ENCODE measurements at regions not wholly inside any gene's neighbourhood (a gene's known extent, or its start where the extent isn't known, plus 50 kb on each side); places are given as distances from the start of the nearest gene placed in this dataset.

DNA sequence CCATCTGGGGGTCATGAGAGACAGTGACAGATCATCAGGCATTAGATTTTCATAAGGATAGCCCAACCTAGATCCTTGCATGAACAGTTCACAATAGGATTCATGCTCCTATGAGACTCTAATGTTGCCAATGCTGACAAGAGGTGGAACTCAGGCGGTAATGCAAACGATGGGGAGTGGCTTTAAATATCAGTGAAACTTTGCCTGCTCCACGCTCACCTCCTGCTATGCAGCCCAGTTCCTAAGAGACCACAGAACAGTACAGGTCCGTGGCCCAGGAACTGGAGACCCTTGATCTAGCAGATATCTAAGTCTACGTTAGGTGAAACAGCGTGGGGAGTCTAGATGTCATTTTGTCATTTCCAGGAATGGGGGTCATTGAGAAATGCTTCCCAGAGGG, 165.7 kb downstream of the OR13H1 start:
- no peaks in the 10 kb centered on the region for H3K9me3 Mint-ChIP-seq
- DNase-seq (ENCODE audit: extremely low spot score, unreplicated experiment) = no peak
- H3K36me3 Mint-ChIP-seq = no peaks in the 10 kb centered on the region
- TF ChIP-seq, protein P1, sequence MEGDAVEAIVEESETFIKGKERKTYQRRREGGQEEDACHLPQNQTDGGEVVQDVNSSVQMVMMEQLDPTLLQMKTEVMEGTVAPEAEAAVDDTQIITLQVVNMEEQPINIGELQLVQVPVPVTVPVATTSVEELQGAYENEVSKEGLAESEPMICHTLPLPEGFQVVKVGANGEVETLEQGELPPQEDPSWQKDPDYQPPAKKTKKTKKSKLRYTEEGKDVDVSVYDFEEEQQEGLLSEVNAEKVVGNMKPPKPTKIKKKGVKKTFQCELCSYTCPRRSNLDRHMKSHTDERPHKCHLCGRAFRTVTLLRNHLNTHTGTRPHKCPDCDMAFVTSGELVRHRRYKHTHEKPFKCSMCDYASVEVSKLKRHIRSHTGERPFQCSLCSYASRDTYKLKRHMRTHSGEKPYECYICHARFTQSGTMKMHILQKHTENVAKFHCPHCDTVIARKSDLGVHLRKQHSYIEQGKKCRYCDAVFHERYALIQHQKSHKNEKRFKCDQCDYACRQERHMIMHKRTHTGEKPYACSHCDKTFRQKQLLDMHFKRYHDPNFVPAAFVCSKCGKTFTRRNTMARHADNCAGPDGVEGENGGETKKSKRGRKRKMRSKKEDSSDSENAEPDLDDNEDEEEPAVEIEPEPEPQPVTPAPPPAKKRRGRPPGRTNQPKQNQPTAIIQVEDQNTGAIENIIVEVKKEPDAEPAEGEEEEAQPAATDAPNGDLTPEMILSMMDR (conservative IDR thresholded peaks at IDR 0.05) = no peak
- no peak overlapping the region for H3K4me3 Mint-ChIP-seq
- no peak overlapping the region for H3K27ac Mint-ChIP-seq
- no peaks in the 10 kb centered on the region for H3K4me1 Mint-ChIP-seq (ENCODE audit: unreplicated experiment)
- H3K27me3 Mint-ChIP-seq = no peaks in the 10 kb centered on the region

- no peak overlapping the region for H3K27ac Mint-ChIP-seq
- no peak for DNase-seq (ENCODE audit: extremely low spot score, unreplicated experiment)
- no peaks in the 10 kb centered on the region for H3K9me3 Mint-ChIP-seq
- no peaks in the 10 kb centered on the region for H3K36me3 Mint-ChIP-seq
- no peaks in the 10 kb centered on the region for H3K4me1 Mint-ChIP-seq (ENCODE audit: unreplicated experiment)
- H3K4me3 Mint-ChIP-seq = no peak overlapping the region
- TF ChIP-seq, protein P1 (conservative IDR thresholded peaks at IDR 0.05) = no peak
- no peaks in the 10 kb centered on the region for H3K27me3 Mint-ChIP-seq
Observed at GRCh38 chrX:131711478-131711867, 167.6 kb downstream of the OR13H1 start.

DNA sequence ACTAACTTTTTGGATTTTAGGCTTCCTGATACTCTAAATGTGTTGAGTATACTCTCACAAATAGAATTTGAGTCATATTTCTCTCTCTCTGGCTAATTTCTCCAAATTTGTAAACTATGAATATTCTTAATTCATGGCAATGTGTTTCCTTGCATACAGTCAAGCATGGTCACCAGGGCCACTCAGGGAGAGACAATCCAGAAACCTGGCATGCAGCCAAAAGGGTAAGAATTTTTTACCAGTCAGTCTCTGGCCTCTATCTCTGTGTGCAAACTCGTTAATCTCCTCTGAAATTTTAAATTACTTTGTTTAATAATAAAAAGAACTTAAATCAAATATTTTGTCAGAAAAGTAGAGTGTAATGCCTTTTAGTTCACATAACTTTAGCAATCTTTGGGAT, 179.8 kb downstream of the OR13H1 start:
- no peaks in the 10 kb centered on the region for H3K36me3 Mint-ChIP-seq
- no peak overlapping the region for H3K27ac Mint-ChIP-seq
- TF ChIP-seq, protein P1 (conservative IDR thresholded peaks at IDR 0.05) = no peak

DNA sequence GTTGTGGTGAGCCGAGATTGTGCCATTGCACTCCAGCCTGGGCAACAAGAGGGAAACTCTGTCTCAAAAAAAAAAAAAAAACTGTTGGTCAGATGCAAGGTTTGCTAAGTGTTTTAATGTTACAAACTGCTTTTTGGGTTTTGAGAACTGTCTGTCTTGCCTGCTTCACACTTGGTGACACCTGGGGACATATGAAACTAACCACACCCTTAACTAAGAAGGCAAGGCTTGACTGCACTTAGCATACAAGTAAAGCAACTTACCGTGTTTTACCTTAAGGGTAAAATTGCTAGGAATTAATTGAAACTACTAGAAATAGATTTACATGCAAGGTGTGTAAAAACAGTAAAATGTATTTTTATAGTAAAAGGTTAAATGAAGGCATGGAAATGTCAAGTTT, 180.4 kb downstream of the OR13H1 start:
- no peaks in the 10 kb centered on the region for H3K4me1 Mint-ChIP-seq (ENCODE audit: unreplicated experiment)
- no peak overlapping the region for H3K4me3 Mint-ChIP-seq
- no peaks in the 10 kb centered on the region for H3K36me3 Mint-ChIP-seq
- no peaks in the 10 kb centered on the region for H3K27me3 Mint-ChIP-seq
- peaks cover 5% of the 10 kb centered on the region for H3K9me3 Mint-ChIP-seq
- H3K27ac Mint-ChIP-seq = no peak overlapping the region
- TF ChIP-seq, protein P1 (conservative IDR thresholded peaks at IDR 0.05) = no peak
- no peak for DNase-seq (ENCODE audit: extremely low spot score, unreplicated experiment)

More for the DNA sequence above, 179.8 kb downstream of the OR13H1 start:
- H3K4me1 Mint-ChIP-seq (ENCODE audit: unreplicated experiment) = no peaks in the 10 kb centered on the region
- H3K4me3 Mint-ChIP-seq = no peak overlapping the region
- no peak for DNase-seq (ENCODE audit: extremely low spot score, unreplicated experiment)
- no peaks in the 10 kb centered on the region for H3K27me3 Mint-ChIP-seq
- peaks cover 5% of the 10 kb centered on the region for H3K9me3 Mint-ChIP-seq

DNA sequence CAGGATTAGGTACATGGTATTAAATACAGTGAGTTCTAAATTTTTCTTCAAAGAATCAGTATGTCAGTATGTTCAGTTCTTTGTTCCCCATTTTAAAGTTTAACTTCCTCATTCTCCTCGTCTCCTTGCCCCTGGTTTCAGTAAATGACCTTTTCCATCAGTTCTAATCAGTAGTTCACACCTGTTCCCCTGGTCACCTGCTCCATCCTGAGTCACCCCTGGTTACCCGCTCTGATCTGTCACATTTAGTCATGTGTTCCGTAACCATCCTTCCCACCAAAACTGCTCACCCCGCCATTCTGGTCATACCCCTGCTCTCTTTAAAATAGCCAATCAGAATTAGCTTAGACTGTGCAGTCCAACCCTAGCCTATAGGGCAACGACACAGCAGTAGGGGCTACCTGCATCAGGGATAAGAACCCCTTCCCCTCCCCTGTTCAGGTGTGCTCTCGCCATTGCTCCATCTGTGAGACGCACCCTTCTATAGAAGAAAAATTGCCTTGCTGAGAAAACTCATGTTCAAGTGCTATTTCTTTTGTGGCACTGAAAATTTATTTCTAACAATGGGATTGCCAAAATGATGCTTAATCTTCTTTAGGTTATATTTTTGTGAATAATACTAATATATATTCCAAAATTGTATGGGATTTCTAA, 181.3 kb downstream of the OR13H1 start:
- no peaks in the 10 kb centered on the region for H3K36me3 Mint-ChIP-seq
- H3K27me3 Mint-ChIP-seq = no peaks in the 10 kb centered on the region
- H3K9me3 Mint-ChIP-seq = peaks cover 5% of the 10 kb centered on the region
- TF ChIP-seq, protein P1 (conservative IDR thresholded peaks at IDR 0.05) = no peak
- no peak for DNase-seq (ENCODE audit: extremely low spot score, unreplicated experiment)
- H3K27ac Mint-ChIP-seq = no peak overlapping the region
- H3K4me3 Mint-ChIP-seq = no peak overlapping the region
- H3K4me1 Mint-ChIP-seq (ENCODE audit: unreplicated experiment) = no peaks in the 10 kb centered on the region

DNA sequence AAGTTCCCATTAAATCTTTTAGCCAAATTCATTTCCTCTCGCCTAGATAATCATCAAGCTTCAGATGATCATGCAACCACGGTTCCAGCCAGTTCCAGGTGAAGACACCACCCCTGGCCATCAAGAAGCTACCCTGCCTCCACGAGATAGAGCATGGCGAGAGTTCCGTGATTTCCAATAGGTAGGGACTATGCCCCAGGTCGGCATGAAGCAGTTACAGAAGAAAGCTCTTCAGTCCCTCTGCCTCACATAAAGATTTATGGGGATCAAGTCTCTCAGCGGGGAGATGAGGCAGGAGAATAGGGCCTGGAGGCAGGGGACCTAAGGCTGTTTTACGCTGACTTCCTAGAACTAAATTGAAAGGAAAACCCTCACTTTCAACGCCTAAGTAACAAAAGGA, 183.9 kb downstream of the OR13H1 start:
- TF ChIP-seq, protein P1 (conservative IDR thresholded peaks at IDR 0.05) = no peak
- no peak for DNase-seq (ENCODE audit: extremely low spot score, unreplicated experiment)
- Mint-ChIP-seq H3K36me3 (no peaks in the 10 kb centered on the region), H3K27ac (no peak overlapping the region), H3K4me3 (no peak overlapping the region), H3K4me1 (ENCODE audit: unreplicated experiment) (no peaks in the 10 kb centered on the region), H3K27me3 (no peaks in the 10 kb centered on the region), H3K9me3 (no peaks in the 10 kb centered on the region)
